H1 (cell line): ENCODE measurements at regions not wholly inside any gene's neighbourhood (a gene's known extent, or its start where the extent isn't known, plus 50 kb on each side); places are given as distances from the start of the nearest gene placed in this dataset.

ENCODE experiments used
- CTCF ChIA-PET: fragments of 300-600 bp; sonication (Branson Sonifier 250); formaldehyde crosslinking; loops from one replicate; lab custom pipeline; 2021; ENCODE audit not compliant: partially characterized antibody; lab: Charles Lee
- POLR2A ChIA-PET: fragments of 300-600 bp; sonication (Branson Sonifier 250); formaldehyde crosslinking; loops from one replicate; lab custom pipeline; 2021; ENCODE audit warnings: inconsistent platforms; ENCODE audit not compliant: partially characterized antibody; lab: Charles Lee
- DNase-seq, 2 experiments: peaks; one replicate each; pipeline versions ENCODE4 v3.0.0 to v3.0.0-alpha.2; 2010 to 2022; ENCODE audit warnings: low spot score in 2 of 2, low read depth in 1 of 2, mixed read lengths in 1 of 2
- FAIRE-seq: peaks from 2 replicates; lab custom pipeline; 2011; peaks lifted over from hg19 to GRCh38; lab: Jason Lieb, UNC
- H2AFZ ChIP-seq: 2 replicates; pipeline ENCODE4 v1.8.1; 2012; ENCODE audit warnings: low read length, inconsistent platforms
- H2AK5ac ChIP-seq: 2 replicates; pipeline ENCODE4 v1.6.1; 2013; ENCODE audit warnings: low read depth, low read length
- H2BK120ac ChIP-seq: replicated peaks from 2 replicates; pipeline ENCODE3; 2013; ENCODE audit warnings: low read depth, low read length, inconsistent platforms
- H2BK12ac ChIP-seq: 2 replicates; pipeline ENCODE4 v1.6.1; 2013; ENCODE audit warnings: low read depth, low read length
- H2BK15ac ChIP-seq: 2 replicates; pipeline ENCODE4 v1.6.1; 2013; ENCODE audit warnings: low read length
- H2BK20ac ChIP-seq: 2 replicates; pipeline ENCODE4 v1.6.1; 2013; ENCODE audit warnings: low read length
- H2BK5ac ChIP-seq: 2 replicates; pipeline ENCODE4 v1.6.1; 2013; ENCODE audit warnings: low read depth, low read length
- H3K14ac ChIP-seq: 2 replicates; pipeline ENCODE4 v1.6.1; 2013; ENCODE audit warnings: inconsistent platforms; ENCODE audit not compliant: insufficient read length
- H3K18ac ChIP-seq: 2 replicates; pipeline ENCODE4 v1.6.1; 2013; ENCODE audit warnings: low read length; ENCODE audit errors: extremely low read depth
- H3K23ac ChIP-seq: 2 replicates; pipeline ENCODE4 v1.6.1; 2013; ENCODE audit warnings: inconsistent platforms; ENCODE audit not compliant: insufficient read length
- H3K23me2 ChIP-seq: 2 replicates; pipeline ENCODE4 v1.6.1; 2013; ENCODE audit warnings: low read depth, low read length
- H3K27ac ChIP-seq: 2 replicates; pipeline ENCODE4 v1.6.1; 2011; ENCODE audit warnings: low read depth, low read length, inconsistent platforms
- H3K27me3 ChIP-seq, 4 experiments: replicated peaks in 1 of 4; 1 replicate in 1 of 4; 2 replicates in 3 of 4; pipeline versions ENCODE4 v1.6.1 to v1.8.1; 2011 to 2013; ENCODE audit warnings: low read length in 3 of 4, mild to moderate bottlenecking in 3 of 4, inconsistent platforms in 2 of 4, mixed read lengths in 2 of 4, moderate library complexity in 1 of 4; ENCODE audit not compliant: control insufficient read depth in 3 of 4, insufficient read depth in 3 of 4; ENCODE audit errors: extremely low read depth in 1 of 4
- H3K36me3 ChIP-seq, 4 experiments: 2 replicates each; pipeline versions ENCODE4 v1.6.1 to v1.8.1; 2011 to 2013; ENCODE audit warnings: mild to moderate bottlenecking in 4 of 4, low read length in 3 of 4, moderate library complexity in 2 of 4, control low read depth in 1 of 4, inconsistent platforms in 1 of 4; ENCODE audit not compliant: insufficient read depth in 4 of 4, control insufficient read depth in 2 of 4
- H3K4ac ChIP-seq: replicated peaks from 2 replicates; pipeline ENCODE3; 2013; ENCODE audit warnings: low read length, low read depth, mixed read lengths, inconsistent platforms; ENCODE audit not compliant: insufficient read length
- H3K4me1 ChIP-seq, 4 experiments: replicated peaks in 1 of 4; 1 replicate in 1 of 4; 2 replicates in 3 of 4; pipeline versions ENCODE4 v1.6.1 to v1.8.1; 2011 to 2013; ENCODE audit warnings: low read length in 3 of 4, inconsistent platforms in 2 of 4, mixed read lengths in 1 of 4; ENCODE audit not compliant: insufficient read depth in 4 of 4, control insufficient read depth in 3 of 4
- H3K4me2 ChIP-seq, 2 experiments: 2 replicates each; pipeline versions ENCODE4 v1.6.1 to v1.8.1; 2011 to 2013; ENCODE audit warnings: low read depth in 2 of 2, low read length in 2 of 2, control low read depth in 1 of 2, inconsistent platforms in 1 of 2, mild to moderate bottlenecking in 1 of 2; ENCODE audit not compliant: insufficient read depth in 1 of 2
- H3K4me3 ChIP-seq, 4 experiments: fragments of 200-600, 300-600 bp in 1 of 4; sonication (generic), shearing (Covaris generic), sonication (Bioruptor Twin) in 1 of 4; 2 replicates each; pipeline versions ENCODE4 v1.5.1 to v1.8.1; 2011 to 2016; ENCODE audit warnings: low read length in 4 of 4, low read depth in 3 of 4, control low read depth in 2 of 4, inconsistent platforms in 2 of 4, mild to moderate bottlenecking in 2 of 4, mixed read lengths in 1 of 4, moderate library complexity in 1 of 4; ENCODE audit not compliant: insufficient read depth in 2 of 4; ENCODE audit errors: extremely low read depth in 1 of 4
- H3K56ac ChIP-seq: replicated peaks from 2 replicates; pipeline ENCODE3; 2013; ENCODE audit warnings: low read depth, mild to moderate bottlenecking, mixed read lengths, low read length, inconsistent platforms; ENCODE audit not compliant: insufficient read length
- H3K79me1 ChIP-seq: 2 replicates; pipeline ENCODE4 v1.6.1; 2013; ENCODE audit warnings: low read depth, low read length, control low read depth
- H3K79me2 ChIP-seq, 2 experiments: 2 replicates each; pipeline versions ENCODE4 v1.6.1 to v1.8.1; 2012 to 2013; ENCODE audit warnings: low read length in 2 of 2, mild to moderate bottlenecking in 2 of 2, inconsistent platforms in 1 of 2; ENCODE audit not compliant: insufficient read depth in 2 of 2, control insufficient read depth in 1 of 2
- H3K9ac ChIP-seq, 4 experiments: replicated peaks in 1 of 4; 1 replicate in 1 of 4; 2 replicates in 3 of 4; pipeline versions ENCODE4 v1.6.1 to v1.8.1; 2011 to 2013; ENCODE audit warnings: low read depth in 3 of 4, low read length in 3 of 4, control low read depth in 2 of 4, mild to moderate bottlenecking in 2 of 4, moderate library complexity in 2 of 4, inconsistent platforms in 1 of 4; ENCODE audit errors: extremely low read depth in 1 of 4
- H3K9me3 ChIP-seq, 2 experiments: 2 replicates each; pipeline versions ENCODE4 v1.6.1 to v1.8.1; 2012 to 2013; ENCODE audit warnings: mild to moderate bottlenecking in 2 of 2, moderate library complexity in 2 of 2, control low read depth in 1 of 2, inconsistent platforms in 1 of 2, low read depth in 1 of 2, low read length in 1 of 2, mixed read lengths in 1 of 2; ENCODE audit not compliant: insufficient read depth in 2 of 2
- H4K20me1 ChIP-seq, 2 experiments: replicated peaks in 1 of 2; 2 replicates each; pipeline versions ENCODE3 to v1.8.1; 2011 to 2013; ENCODE audit warnings: inconsistent platforms in 2 of 2, low read length in 2 of 2, mild to moderate bottlenecking in 1 of 2; ENCODE audit not compliant: insufficient read depth in 2 of 2, control insufficient read depth in 1 of 2
- H4K5ac ChIP-seq: 2 replicates; pipeline ENCODE4 v1.6.1; 2013; ENCODE audit warnings: low read length, low read depth, mixed read lengths, inconsistent platforms; ENCODE audit not compliant: insufficient read length
- H4K8ac ChIP-seq: 2 replicates; pipeline ENCODE4 v1.8.0; 2013; ENCODE audit warnings: mild to moderate bottlenecking, moderate library complexity, low read length, inconsistent platforms; ENCODE audit not compliant: insufficient read depth; ENCODE audit errors: extremely low read depth
- H4K91ac ChIP-seq: replicated peaks from 2 replicates; pipeline ENCODE3; 2013; ENCODE audit warnings: low read length, mixed read lengths, inconsistent platforms; ENCODE audit not compliant: insufficient read length
- ASH2L ChIP-seq: fragments of 200-600, 300-600 bp; sonication (generic); IDR thresholded peaks from one replicate; pipeline ENCODE4 v1.7.1; 2017; ENCODE audit warnings: low read length
- ATF3 ChIP-seq: IDR thresholded peaks from 2 replicates; pipeline ENCODE4 v1.6.1; 2011; ENCODE audit warnings: low read depth, mild to moderate bottlenecking, low read length; ENCODE audit not compliant: insufficient read depth
- CBX5 ChIP-seq: fragments of 300-800, 300-1000 bp; sonication (generic); IDR thresholded peaks from 2 replicates; pipeline ENCODE4 v1.7.1; 2016; ENCODE audit warnings: antibody characterized with exemption, low read length, low read depth
- CBX8 ChIP-seq: fragments of 300-800, 300-1000 bp; sonication (generic); IDR thresholded peaks from 2 replicates; pipeline ENCODE4 v1.7.1; 2016; ENCODE audit warnings: low read depth, low read length, borderline replicate concordance
- CHD1 ChIP-seq: IDR thresholded peaks from 2 replicates; pipeline ENCODE4 v1.6.1; 2012; ENCODE audit warnings: low read depth, low read length, improper control_type of control experiment
- CHD2 ChIP-seq: IDR thresholded peaks from 2 replicates; pipeline ENCODE4 v1.6.1; 2012; ENCODE audit warnings: low read length, improper control_type of control experiment
- EZH2 ChIP-seq: fragments of 200-600 bp; sonication (generic); IDR thresholded peaks from 2 replicates; pipeline ENCODE4 v1.7.1; 2012; ENCODE audit warnings: low read depth, mild to moderate bottlenecking, moderate library complexity, low read length, inconsistent platforms; ENCODE audit not compliant: severe bottlenecking
- JUND ChIP-seq: IDR thresholded peaks from 2 replicates; pipeline ENCODE4 v1.6.1; 2011; ENCODE audit warnings: mild to moderate bottlenecking, improper control_type of control experiment, low read length
- NRF1 ChIP-seq: IDR thresholded peaks from 2 replicates; pipeline ENCODE4 v1.6.1; 2011; ENCODE audit warnings: mild to moderate bottlenecking, low read depth, low read length, improper control_type of control experiment
- POLR2A ChIP-seq, 2 experiments: IDR thresholded peaks; 1 replicate in 1 of 2; 2 replicates in 1 of 2; pipeline ENCODE4 v1.6.1; 2011; ENCODE audit warnings: low read depth in 2 of 2, low read length in 2 of 2, mild to moderate bottlenecking in 2 of 2; ENCODE audit errors: control extremely low read depth in 1 of 2
- POLR2AphosphoS5 ChIP-seq: IDR thresholded peaks from 2 replicates; pipeline ENCODE4 v1.6.1; 2011; ENCODE audit warnings: low read depth, low read length
- SRF ChIP-seq: IDR thresholded peaks from 2 replicates; pipeline ENCODE4 v1.6.1; 2011; ENCODE audit warnings: mild to moderate bottlenecking, low read depth, low read length, moderate library complexity
- TCF12 ChIP-seq: IDR thresholded peaks from 2 replicates; pipeline ENCODE4 v1.6.1; 2011; ENCODE audit warnings: low read depth, mild to moderate bottlenecking, low read length
- WGBS, 2 experiments: shearing (Covaris generic) in 1 of 2; methylation state at CpG; one replicate each; pipeline versions ENCODE4 v1.1.6 to v1.1.7; 2013 to 2015; ENCODE audit warnings: low lambda C conversion rate in 2 of 2, mixed read lengths in 2 of 2, inconsistent platforms in 1 of 2, low coverage in 1 of 2, missing lambda C conversion rate in 1 of 2; ENCODE audit not compliant: insufficient replicate concordance in 2 of 2, insufficient coverage in 1 of 2, insufficient read length in 1 of 2; ENCODE audit errors: extremely low coverage in 1 of 2, missing lambda C conversion rate in 1 of 2; 5-methylcytosine and 5-hydroxymethylcytosine counted together

GRCh38 chr11:115981814-115982471 lies 477.7 kb upstream of the CADM1 start:
- Histone ChIP-seq H3K27ac (no peak overlapping the region), H4K5ac (no peak overlapping the region), H3K4me2 (no peak overlapping the region), H2AK5ac (no peak overlapping the region), H4K20me1 (no peaks in the 10 kb centered on the region), H2BK120ac (no peak overlapping the region), H3K9ac (no peak overlapping the region), H3K36me3 (no peaks in the 10 kb centered on the region), H3K4ac (no peak overlapping the region), H3K4me1 (no peaks in the 10 kb centered on the region), H3K9me3 (no peaks in the 10 kb centered on the region), H3K27me3 (peaks cover 0 to 13% (median 6%) of the 10 kb centered on the region in 4 experiments; a peak in 3 of 7 replicates), H2BK20ac (no peak overlapping the region), H2AFZ (no peak overlapping the region), H3K14ac (no peak overlapping the region), H3K4me3 (no peak overlapping the region), H3K56ac (no peak overlapping the region), H2BK5ac (no peak overlapping the region), H3K23me2 (no peaks in the 10 kb centered on the region), H2BK12ac (no peak overlapping the region), H2BK15ac (no peak overlapping the region), H4K8ac (no peak overlapping the region), H3K79me2 (no peaks in the 10 kb centered on the region), H3K79me1 (no peaks in the 10 kb centered on the region), H4K91ac (no peak overlapping the region), H3K23ac (no peak overlapping the region), H3K18ac (no peak overlapping the region)
- DNase-seq (no peak), FAIRE-seq (no peak)
- ChIA-PET POLR2A (no interaction called here), CTCF (interaction anchor here (1.1 to 3.5 kb wide), 5 partner anchors 8 to 163 kb away, joined by 3 to 18 read pairs (median 3); no protein-coding TSS in a partner anchor)
- WGBS, 2 experiments, result 86% methylated on average over 3 of the region's 3 CpGs; no CpG with 5 or more reads in 1 of the 2 experiments
- no peak for TF ChIP-seq CHD1
- no peak for TF ChIP-seq POLR2AphosphoS5
- TF ChIP-seq NRF1, result no peak
- TF ChIP-seq ATF3, result no peak
- TF ChIP-seq JUND, result no peak
- no peak for TF ChIP-seq TCF12
- no peak for TF ChIP-seq SRF
- TF ChIP-seq CHD2, result no peak
- no peak for TF ChIP-seq EZH2
- no peak for TF ChIP-seq ASH2L
- TF ChIP-seq CBX5, result no peak
- TF ChIP-seq CBX8, result no peak
- TF ChIP-seq POLR2A (IDR thresholded peaks at IDR 0.05; ENCODE audit: control extremely low read depth in 1 of 2, low read depth in 2 of 2, low read length in 2 of 2), result no peak
